HG02571 (cell line): ENCODE measurements at regions not wholly inside any gene's neighbourhood (a gene's known extent, or its start where the extent isn't known, plus 50 kb on each side); places are given as distances from the start of the nearest gene placed in this dataset.
"Not testable (repeated sequence)": the region's sequence is repeated elsewhere in the genome, so short reads cannot be mapped to it uniquely, and the experiment has no call there.

Experiments used
- ATAC-seq: cut with Tn5 transposase; IDR thresholded peaks from one replicate; pipeline ENCODE4 v1.9.1; 2021; ENCODE audit warnings: mild to moderate bottlenecking, moderate library complexity; ENCODE audit not compliant: unreplicated experiment

DNA sequence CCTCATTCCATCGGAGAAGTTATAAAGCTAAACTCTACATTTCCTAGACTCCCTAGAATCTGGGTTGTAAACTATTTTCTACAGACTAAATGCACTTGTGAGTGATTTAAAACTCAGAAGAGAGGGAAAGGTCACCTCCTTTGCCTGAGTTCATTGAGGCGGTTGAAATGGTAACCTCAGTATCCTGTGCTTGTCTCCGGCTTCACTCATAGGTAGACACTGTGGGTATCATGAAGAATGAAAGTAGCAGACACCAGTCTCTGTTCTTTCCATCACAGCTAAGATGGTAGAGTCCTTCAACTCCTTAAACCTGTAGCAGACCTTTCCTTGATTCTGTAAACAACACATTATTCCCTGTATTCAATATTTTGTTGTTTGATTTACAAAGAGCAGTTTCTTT is 291.3 kb upstream of the ANKRD50 start:
- ATAC-seq, result no peak

DNA sequence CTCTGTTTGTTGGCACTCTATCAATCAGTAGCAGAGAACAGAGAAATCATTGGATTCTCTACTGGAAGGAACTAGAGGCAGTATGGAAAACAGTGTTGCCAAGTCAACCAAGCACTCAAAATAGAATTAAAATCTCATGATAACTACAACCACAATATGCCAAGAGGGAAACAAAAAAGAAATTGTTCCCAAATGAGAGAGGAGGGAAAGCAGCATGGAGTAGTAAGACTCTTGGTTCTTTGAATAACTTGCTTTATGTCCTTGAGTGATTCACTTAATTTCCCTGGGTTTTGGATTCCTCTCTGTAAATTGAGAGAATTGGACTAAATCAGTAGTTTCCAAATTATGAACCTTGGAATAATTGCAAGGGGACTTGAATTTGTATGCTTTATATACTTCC is 285.5 kb upstream of the ANKRD50 start:
- ATAC-seq, result no peak

DNA sequence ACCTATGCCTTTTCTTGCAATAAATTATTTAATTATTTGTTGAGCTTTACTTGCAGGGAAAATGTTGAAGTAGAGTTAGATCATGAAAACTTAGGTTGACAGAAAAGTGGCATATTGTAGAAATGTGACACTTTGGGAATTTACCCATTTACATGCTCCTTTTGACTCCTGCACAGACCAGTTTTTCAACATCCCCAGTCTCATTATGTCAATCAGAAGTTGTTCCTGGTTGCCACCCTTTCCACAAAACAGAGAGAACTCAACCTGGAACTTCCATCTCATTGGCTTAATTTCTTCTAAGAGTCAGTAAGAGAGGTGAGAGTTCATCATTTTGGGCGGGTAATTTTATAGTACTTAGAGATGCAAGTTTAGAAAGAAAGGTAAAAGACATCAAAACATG is 284.6 kb upstream of the ANKRD50 start:
- no peak for ATAC-seq

DNA sequence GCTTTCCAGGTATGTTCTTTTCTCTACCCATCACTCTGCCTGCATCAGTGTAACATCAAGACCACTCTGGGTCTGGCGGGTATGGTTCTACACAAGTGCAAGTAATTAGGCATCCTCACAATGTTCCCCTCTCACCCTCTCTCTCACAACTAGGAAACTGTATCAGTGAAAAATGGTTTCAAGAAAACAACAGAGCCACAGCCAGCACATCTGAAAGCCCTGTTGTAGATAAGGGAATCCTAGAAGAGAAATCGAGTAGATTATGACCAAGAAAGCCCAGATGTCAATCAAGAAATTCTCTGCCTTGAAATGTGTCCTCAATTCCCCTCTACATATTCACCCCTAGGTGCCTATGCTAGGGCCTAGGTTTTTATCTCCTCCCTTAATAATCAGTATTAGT is 281.3 kb upstream of the ANKRD50 start:
- ATAC-seq, result no peak

DNA sequence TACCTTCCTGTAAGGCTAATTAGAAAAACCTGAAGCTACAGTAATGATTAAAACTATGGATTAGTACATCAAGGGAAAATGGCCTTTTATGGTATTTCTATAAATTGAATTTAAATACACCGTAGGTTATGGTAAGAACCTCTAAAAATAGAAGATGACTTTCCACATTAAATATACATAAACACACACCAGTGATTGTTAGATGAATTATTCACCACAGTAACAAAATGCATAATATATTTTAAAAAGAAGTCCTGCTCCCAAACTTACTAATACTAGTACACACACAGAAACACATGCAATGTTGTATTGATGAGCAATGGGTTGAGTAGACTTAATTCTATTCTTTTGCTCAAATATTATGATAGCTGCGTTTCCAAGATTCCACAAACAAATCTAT is 277.9 kb upstream of the ANKRD50 start:
- no peak for ATAC-seq

DNA sequence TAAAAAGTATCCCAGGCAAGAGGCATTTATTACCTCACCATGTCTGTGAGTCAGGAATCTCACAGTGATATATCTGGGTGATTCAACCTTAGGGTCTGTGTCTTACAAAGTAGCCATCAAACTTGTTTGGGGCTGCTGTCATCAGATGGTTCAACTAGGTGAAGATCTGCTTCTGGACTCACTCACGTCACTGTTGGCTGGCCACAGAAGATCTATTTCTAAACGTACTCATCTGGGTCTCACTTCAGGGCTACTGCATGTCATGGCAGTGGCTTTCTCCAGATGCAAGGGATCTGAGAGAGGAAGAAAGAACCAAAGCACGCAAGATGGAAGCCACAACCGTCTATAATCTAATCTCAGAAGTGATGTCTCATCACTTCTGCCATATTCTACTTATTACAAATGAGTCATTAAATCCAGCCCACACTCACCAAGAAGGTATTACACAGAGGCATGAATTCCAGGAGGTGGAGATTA is 267.8 kb upstream of the ANKRD50 start:
- no peak for ATAC-seq

DNA sequence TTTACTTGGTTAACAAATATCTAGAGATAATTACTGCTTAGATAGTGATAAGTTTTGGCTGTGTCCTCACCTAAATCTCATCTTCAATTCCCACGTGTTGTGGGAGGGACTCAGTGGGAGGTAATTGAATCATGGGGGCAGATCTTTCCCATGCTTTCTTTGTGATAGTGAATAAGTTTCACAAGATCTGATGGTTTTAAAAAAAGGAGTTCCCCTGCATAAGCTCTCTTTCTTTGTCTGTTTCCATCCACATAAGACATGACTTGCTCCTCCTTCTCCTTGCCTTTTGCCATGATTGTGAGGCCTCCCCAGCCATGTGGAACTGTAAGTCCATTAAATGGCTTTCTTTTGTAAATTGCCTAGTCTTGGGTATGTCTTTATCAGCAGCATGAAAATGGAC is 266.0 kb upstream of the ANKRD50 start:
- ATAC-seq, result not testable (repeated sequence)

DNA sequence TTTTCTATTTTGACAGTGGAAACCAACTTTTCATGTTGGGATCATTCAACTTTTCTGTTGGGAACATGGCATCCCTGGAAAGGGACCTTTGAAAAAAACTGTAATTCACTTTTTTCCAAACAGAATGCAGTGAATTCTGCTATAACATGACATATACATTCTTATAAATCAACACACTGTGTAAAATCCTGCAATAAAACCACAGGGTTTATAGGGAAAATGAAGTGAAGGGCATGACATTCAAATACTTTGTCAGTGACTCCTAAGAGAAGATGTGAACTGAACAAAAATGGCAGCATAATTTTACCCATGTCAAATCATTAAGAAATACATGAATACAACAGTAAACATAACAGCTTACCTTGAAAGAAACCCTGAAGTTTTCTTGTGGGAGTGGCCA is 264.5 kb upstream of the ANKRD50 start:
- no peak for ATAC-seq

DNA sequence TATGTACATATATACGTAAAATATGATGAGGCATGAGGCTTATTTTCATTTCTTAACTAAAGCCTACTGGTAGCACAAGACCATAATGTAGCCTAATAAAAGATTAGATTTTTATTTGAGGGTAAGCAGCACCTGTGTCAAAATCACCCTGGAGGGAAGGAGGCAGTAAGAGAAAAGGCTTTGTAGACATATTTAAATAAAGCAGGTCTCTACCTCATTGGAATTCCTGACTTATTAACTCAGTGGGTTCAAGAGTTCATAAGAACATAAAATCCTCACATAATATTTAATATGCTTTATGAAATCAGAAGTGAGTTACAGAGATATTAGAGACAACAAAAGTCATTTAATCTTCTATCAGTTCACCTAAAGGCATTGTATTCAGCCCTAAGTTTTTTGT is 261.6 kb upstream of the ANKRD50 start:
- ATAC-seq, result no peak

DNA sequence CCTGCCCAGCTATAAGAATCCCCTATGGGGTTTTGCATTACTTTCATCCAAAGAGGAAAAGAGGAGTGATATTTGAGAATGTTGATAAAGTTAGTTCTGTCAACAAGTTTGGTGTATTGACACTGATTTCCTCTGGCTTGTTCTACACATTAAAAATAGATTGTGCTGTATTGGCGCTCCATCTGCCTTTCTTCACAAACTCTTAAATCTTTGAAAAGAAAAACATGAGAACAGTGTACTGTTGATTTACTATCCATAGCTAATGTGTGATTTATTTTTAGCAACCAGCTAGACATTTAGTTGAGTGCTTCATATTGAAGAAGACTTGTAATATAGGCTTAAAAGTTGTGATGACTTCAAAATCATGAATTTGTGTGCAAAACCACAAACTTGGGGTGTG is 261.2 kb upstream of the ANKRD50 start:
- ATAC-seq, result no peak

DNA sequence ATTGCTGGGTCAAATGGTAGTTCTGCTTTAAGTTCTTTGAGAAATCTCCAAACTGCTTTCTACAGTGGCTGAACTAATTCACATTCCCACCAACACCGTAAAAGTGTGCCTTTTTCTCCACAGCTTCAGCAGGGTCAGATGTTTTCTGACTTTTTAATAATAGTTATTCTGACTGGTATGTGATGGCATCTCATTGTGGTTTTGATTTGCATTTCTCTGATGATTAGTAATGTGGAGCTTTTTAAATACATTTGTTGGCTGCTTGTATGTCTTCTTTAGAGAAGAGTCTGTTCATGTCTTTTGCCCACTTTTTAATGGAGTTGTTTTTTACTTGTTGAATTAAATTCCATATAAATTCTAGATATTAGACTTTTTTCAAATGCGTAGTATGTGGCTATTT is 257.5 kb upstream of the ANKRD50 start:
- ATAC-seq, result no peak

DNA sequence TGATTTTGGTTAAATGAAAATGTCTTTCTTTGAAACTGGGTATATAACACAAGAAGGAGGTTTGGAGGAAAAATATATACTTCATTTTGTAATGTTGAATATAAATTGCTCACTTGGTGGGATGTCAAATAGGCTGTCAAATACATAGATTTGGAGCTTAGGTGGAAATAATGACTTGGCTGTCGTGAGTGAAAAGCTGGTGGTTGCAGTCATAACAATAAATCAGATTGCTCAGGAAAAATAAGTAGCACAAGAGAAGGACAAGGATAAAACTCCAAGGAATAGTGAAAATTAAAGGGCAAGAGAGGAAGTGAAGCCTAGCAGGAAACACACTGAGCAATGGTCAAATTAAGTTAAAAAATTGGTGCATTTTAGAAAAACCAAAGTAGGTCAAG is 253.0 kb upstream of the ANKRD50 start:
- ATAC-seq, result no peak

DNA sequence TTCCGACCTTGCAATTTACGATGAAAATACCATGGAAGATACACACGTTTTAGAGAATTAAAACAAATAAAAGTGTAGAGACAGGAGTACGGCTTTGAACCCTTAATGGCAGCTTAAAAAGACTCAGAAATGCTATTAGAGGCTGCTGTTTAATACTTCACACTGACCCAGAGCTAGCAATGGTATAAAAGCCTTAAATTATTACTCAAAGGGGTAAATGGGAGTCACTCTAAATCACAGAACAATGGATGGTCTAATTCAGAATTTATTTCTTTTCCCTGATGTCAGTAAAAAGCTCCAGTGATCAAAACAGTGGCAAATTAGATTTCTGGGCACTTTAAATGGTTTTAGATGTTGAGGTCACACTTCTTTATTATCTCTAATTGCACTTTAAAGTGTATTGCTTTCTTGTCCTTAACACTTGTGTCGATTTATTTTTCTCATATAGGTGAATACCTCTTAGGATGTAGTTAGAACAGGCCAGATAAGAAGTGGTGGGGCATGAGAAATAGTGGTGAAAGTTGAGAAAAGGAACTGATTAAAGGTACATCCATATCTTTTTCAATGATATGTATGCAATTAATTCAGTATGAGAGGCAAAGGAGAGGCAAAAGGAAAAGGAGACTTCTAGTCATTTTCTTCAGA is 252.4 kb upstream of the ANKRD50 start:
- no peak for ATAC-seq

DNA sequence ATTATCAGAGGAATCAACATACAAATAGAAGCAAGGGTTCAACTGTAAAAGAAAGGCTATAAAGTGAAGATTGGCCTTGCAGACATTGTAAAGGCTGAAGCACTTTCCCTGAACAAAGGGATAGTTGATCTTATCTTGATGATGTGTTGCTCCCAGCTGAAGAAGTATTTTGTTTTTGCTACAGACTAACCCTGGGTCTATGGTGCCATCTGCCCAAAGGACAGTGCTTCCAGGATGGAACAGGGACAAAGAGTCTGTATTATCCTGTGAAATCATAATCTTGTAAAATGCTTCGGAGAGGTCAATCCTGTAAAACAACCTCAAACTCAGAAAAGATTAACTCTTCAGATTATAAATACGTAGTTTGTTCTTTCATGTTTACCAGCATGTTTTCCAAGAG is 251.7 kb upstream of the ANKRD50 start:
- no peak for ATAC-seq

DNA sequence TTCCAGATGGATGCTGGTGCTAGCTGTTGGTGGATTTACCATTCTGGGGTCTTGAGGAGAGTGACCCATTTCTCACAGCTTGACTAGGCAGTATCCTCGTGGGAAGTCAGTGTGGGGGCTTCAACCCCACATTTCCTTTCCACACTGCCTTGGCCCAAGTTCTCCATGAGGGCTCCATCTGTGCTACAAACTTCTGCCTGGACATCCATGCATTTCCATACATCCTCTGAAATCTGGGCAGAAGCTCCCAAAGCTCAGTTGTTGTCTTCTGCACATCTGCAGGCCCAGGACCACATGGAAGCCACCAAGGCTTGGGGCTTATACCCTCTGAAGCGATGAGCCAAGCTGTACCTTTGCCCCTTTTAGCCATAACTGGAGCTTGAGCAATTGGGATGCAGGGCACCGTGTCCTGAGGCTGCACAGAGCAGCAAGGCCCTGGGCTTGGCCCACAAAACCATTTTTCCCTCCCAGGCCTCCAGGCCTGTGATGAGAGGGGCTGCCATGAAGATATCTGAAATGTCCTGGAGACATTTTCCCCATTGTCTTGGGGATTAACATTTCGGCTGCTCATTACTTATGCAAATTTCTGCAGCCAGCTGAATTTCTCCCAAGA is 248.7 kb upstream of the ANKRD50 start:
- no peak for ATAC-seq

DNA sequence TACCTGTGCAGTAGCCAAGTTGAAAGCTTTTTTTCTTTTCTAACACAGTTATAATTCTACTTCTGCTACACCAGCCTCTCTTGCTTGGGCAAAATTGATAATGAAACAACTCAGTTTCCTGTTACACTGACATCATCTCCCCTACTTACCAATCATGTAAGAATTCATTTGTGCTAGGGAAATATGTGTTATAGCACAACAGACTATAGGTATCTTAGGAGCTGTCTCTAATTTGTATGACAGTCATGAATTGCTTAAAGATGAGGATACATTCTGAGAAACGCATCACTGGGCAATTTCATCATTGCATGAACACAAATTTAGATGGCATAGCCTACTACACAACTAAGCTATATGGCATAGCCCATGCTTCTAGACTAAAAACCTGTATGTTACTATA is 246.3 kb upstream of the ANKRD50 start:
- no peak for ATAC-seq

DNA sequence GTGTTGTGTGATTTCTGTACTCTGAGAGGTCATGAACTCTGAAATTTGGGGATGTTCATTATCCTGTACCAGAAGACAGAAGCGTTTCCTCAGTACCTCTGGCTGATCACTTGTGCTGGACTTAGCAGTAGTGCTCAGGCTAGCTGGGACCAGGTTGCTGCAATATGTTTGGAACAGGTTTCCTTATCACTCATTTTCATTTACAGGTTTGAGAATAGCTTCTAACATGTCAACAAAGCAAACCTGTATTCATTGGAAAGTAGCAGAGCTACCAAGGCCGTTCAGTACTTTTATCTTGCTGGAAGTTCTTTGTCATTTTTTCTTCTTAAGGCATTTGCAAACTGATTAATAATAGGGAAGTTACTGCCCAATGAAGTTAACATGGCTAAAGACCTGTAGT is 242.9 kb upstream of the ANKRD50 start:
- no peak for ATAC-seq

DNA sequence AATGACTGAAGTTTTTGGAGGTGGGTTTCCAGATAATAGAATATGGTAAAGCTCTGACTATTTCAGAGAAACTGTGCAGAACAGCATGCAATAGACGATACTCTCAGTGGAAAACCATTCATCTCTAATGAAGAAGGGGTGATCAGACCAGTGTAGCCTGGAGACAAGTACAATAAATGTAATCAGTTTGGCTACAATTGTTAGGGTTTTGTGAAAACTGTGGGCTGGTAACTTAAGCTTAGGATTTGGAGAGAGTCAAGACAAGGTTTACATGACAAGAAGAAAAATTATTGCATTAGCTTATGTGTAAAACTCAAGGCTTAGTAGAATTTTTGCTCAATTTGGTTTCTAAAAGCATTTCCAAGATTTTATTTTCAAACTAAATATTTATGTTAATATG is 241.5 kb upstream of the ANKRD50 start:
- no peak for ATAC-seq

DNA sequence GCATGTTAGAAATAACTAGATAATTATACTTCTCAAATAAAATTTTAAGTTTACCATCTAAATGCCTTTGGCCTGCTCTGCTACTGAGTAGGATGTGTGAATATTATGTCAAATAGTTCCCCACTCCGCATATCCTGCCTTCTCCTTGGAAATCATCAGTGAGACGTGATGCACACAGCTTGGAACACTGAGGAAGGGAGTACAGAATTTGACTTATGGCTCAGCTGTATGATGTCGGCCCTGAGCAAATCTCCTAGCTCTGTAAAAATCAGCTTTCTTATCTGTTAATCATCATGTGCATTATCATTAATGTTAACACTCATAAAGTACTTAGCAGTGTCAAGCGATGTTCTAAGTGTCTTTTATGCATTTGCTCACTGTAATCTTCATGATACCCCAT is 241.0 kb upstream of the ANKRD50 start:
- ATAC-seq, result no peak

DNA sequence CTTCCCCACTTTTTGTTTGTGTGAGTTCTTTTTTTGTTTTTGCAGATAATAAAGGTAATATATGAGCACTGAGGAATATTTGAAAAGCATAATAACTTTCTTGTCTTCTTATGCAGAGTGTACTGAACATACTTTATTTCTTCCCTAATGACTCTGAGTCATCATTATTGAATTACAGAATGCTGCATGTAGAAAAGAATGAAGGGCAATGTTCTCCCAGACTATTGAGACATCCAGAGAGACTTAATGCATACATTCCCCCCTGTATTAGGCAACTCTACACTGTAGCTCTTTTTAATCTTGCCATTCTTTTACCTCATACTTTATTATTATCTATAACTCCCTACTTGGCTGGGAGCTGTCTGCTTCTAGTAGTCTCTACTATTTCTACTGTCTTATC is 240.5 kb upstream of the ANKRD50 start:
- ATAC-seq, result no peak

DNA sequence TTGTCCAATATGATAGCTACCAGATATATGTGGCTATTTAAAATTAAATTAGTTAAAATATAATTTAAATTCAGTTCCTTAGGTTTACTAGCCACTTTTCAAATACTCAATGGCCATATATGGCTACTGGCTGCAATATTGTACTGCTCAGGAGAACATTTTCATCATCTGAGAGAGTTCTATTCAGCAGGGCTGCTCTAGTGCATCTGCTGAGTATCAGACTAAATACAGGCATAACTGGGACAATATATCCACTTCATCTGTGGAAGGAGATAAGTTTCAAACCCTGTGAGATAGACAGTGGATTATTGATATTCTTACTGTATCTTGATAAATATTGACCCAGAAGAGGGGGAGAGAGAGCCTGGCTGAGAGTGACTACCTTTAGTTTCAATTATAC is 240.1 kb upstream of the ANKRD50 start:
- ATAC-seq, result no peak

DNA sequence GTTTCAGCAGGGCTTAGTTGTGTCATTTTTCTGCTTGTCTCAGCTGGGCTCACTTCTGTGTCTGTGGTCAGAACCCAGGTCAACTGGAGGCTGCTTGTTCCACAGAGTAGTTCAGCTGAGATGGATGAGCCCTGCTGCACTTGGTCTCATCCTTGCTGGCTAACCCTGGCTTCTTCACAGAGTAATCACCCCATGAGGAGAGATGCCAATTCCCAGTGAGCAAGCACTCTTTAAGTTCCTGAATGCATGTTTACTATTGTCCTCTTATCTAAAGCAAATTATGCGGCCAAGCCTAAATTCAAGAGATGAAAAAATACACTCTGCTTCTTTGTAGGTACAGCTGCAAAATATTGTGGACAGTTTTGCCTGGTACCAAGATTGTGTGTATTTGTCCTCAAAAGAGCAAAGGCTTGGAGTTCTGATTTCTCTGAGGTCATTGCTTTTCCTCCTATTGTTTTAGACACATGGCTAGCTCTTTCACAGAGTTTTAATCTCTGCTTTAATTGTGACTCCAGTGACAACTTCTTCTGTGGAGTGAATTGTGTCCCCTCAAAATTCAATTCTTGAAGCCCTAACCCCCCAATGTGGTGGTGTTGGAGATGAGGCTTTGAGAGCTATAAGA is 236.6 kb upstream of the ANKRD50 start:
- no peak for ATAC-seq
